Keratinocyte (primary cell): ENCODE measurements at regions not wholly inside any gene's neighbourhood (a gene's known extent, or its start where the extent isn't known, plus 50 kb on each side); places are given as distances from the start of the nearest gene placed in this dataset.

Experiments used
- EZH2 ChIP-seq: IDR thresholded peaks from one replicate; pipeline ENCODE4 v1.6.1; 2012; ENCODE audit warnings: inconsistent platforms, mild to moderate bottlenecking, low read length, moderate library complexity
- TF ChIP-seq, protein P1 (sequence below), 3 experiments: IDR thresholded peaks in 1 of 3; conservative IDR thresholded peaks in 1 of 3; optimal IDR thresholded peaks in 1 of 3; 2 replicates in 2 of 3; 3 replicates in 1 of 3; pipeline versions ENCODE3 to v1.5.1; 2011; ENCODE audit warnings: low read length in 3 of 3, mild to moderate bottlenecking in 3 of 3, moderate library complexity in 2 of 3, control low read depth in 1 of 3, inconsistent platforms in 1 of 3; ENCODE audit not compliant: insufficient read depth in 2 of 3; ENCODE audit errors: extremely low read depth in 1 of 3

DNA sequence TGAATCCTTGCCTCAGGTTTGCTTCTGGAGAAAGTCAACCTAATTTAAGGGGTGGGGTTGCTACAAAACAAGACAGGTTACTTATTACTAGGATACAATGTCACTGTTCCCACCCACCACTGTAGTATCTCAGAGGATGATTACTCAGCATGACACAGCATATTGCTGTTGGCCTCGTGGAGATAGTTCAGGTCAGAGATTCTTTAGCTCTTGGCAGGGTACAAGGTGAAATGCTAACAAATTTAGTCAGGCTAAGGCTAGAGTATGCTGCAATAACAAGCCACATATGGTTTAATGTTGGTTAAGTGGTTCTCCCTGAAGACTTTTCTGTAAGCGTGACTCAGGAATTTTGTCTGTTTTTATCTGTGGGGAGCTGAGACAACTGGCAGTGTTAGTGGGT is 161.8 kb downstream of the EDEM1 start:
- TF ChIP-seq EZH2 = no peak
- TF ChIP-seq, protein P1, sequence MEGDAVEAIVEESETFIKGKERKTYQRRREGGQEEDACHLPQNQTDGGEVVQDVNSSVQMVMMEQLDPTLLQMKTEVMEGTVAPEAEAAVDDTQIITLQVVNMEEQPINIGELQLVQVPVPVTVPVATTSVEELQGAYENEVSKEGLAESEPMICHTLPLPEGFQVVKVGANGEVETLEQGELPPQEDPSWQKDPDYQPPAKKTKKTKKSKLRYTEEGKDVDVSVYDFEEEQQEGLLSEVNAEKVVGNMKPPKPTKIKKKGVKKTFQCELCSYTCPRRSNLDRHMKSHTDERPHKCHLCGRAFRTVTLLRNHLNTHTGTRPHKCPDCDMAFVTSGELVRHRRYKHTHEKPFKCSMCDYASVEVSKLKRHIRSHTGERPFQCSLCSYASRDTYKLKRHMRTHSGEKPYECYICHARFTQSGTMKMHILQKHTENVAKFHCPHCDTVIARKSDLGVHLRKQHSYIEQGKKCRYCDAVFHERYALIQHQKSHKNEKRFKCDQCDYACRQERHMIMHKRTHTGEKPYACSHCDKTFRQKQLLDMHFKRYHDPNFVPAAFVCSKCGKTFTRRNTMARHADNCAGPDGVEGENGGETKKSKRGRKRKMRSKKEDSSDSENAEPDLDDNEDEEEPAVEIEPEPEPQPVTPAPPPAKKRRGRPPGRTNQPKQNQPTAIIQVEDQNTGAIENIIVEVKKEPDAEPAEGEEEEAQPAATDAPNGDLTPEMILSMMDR (optimal IDR thresholded peaks at IDR 0.05 in 1 of 3, IDR thresholded peaks at IDR 0.05 in 1 of 3, conservative IDR thresholded peaks at IDR 0.05 in 1 of 3; ENCODE audit: extremely low read depth in 1 of 3, insufficient read depth in 2 of 3, low read length in 3 of 3) = no peak
